ENCODE measurements at regions not wholly inside any gene's neighbourhood (a gene's known extent, or its start where the extent isn't known, plus 50 kb on each side); places are given as distances from the start of the nearest gene placed in this dataset.

GRCh38 chr6:73968221-73968757 is 272.3 kb downstream of the CD109 start:
- DNase-seq (ENCODE audit: low spot score), result no peak

GRCh38 chr6:73965539-73966029 is 269.6 kb downstream of the CD109 start:
- H3K27ac ChIP-seq, result no peak overlapping the region
- intact Hi-C loops (cut with DNase I), result no loop called here

More at GRCh38 chr6:73968221-73968757, 272.3 kb downstream of the CD109 start:
- Histone ChIP-seq H3K36me3 (no peaks in the 10 kb centered on the region), H3K4me3 (no peak overlapping the region), H3K9me3 (no peaks in the 10 kb centered on the region), H3K4me1 (replicated peaks) (no peaks in the 10 kb centered on the region), H3K27me3 (replicated peaks; ENCODE audit: insufficient read depth) (no peaks in the 10 kb centered on the region), H3K27ac (no peak overlapping the region)
- TF ChIP-seq POLR2A (IDR thresholded peaks at IDR 0.05), result no peak
- TF ChIP-seq POLR2AphosphoS5 (IDR thresholded peaks at IDR 0.05), result no peak
- TF ChIP-seq CTCF (IDR thresholded peaks at IDR 0.05), result no peak
- intact Hi-C loops (cut with DNase I), result no loop called here
- WGBS, result 47% methylated on average over 2 of the region's 2 CpGs

GRCh38 chr6:73964241-73964854 is 268.3 kb downstream of the CD109 start:
- Histone ChIP-seq H3K4me3 (no peak overlapping the region), H3K9me3 (no peaks in the 10 kb centered on the region), H3K27me3 (replicated peaks; ENCODE audit: insufficient read depth) (no peaks in the 10 kb centered on the region), H3K4me1 (replicated peaks) (no peaks in the 10 kb centered on the region), H3K36me3 (no peaks in the 10 kb centered on the region), H3K27ac (no peak overlapping the region)
- WGBS, result 11% methylated on average over 2 of the region's 2 CpGs
- TF ChIP-seq POLR2AphosphoS5 (IDR thresholded peaks at IDR 0.05) (no peak), POLR2A (IDR thresholded peaks at IDR 0.05) (no peak), CTCF (IDR thresholded peaks at IDR 0.05) (no peak)
- intact Hi-C loops (cut with DNase I), result no loop called here
- no peak for DNase-seq (ENCODE audit: low spot score)

More at GRCh38 chr6:73965539-73966029, 269.6 kb downstream of the CD109 start:
- WGBS, result 61% methylated on average over 1 of the region's 1 CpG
- H3K36me3 ChIP-seq, result no peaks in the 10 kb centered on the region
- no peak overlapping the region for H3K4me3 ChIP-seq
- no peaks in the 10 kb centered on the region for H3K9me3 ChIP-seq
- DNase-seq (ENCODE audit: low spot score), result no peak
- H3K4me1 ChIP-seq (replicated peaks), result no peaks in the 10 kb centered on the region
- TF ChIP-seq CTCF (IDR thresholded peaks at IDR 0.05) (no peak), POLR2AphosphoS5 (IDR thresholded peaks at IDR 0.05) (no peak), POLR2A (IDR thresholded peaks at IDR 0.05) (no peak)
- H3K27me3 ChIP-seq (replicated peaks; ENCODE audit: insufficient read depth), result no peaks in the 10 kb centered on the region

- Histone ChIP-seq H3K4me3 (no peak overlapping the region), H3K27ac (no peak overlapping the region), H3K27me3 (replicated peaks; ENCODE audit: insufficient read depth) (no peaks in the 10 kb centered on the region), H3K36me3 (no peaks in the 10 kb centered on the region), H3K9me3 (no peaks in the 10 kb centered on the region), H3K4me1 (replicated peaks) (no peaks in the 10 kb centered on the region)
- intact Hi-C loops (cut with DNase I), result no loop called here
- TF ChIP-seq POLR2AphosphoS5 (IDR thresholded peaks at IDR 0.05) (no peak), CTCF (IDR thresholded peaks at IDR 0.05) (no peak)
- 98% methylated on average over 3 of the region's 3 CpGs for WGBS
- DNase-seq (ENCODE audit: low spot score), result no peak
Measured at GRCh38 chr6:73962884-73963283, 266.9 kb downstream of the CD109 start.

- H3K27me3 ChIP-seq (replicated peaks; ENCODE audit: insufficient read depth), result no peaks in the 10 kb centered on the region
- no peak overlapping the region for H3K4me3 ChIP-seq
- no peak overlapping the region for H3K27ac ChIP-seq
- WGBS, result 38% methylated on average over 1 of the region's 1 CpG
- intact Hi-C loops (cut with DNase I), result no loop called here
- H3K9me3 ChIP-seq, result no peaks in the 10 kb centered on the region
- H3K36me3 ChIP-seq, result no peaks in the 10 kb centered on the region
- H3K4me1 ChIP-seq (replicated peaks), result no peaks in the 10 kb centered on the region
- no peak for DNase-seq (ENCODE audit: low spot score)
- TF ChIP-seq CTCF (IDR thresholded peaks at IDR 0.05) (no peak), POLR2A (IDR thresholded peaks at IDR 0.05) (no peak), POLR2AphosphoS5 (IDR thresholded peaks at IDR 0.05) (no peak)
Measured at GRCh38 chr6:73956305-73956704, 260.3 kb downstream of the CD109 start.
